Inflammatory macrophage treated with lipopolysaccharide for 4 hours (primary cell): ENCODE measurements at regions not wholly inside any gene's neighbourhood (a gene's known extent, or its start where the extent isn't known, plus 50 kb on each side); places are given as distances from the start of the nearest gene placed in this dataset.

Source experiments
- DNase-seq: peaks from one replicate; pipeline ENCODE4 v3.0.0-alpha.2; 2020

DNA sequence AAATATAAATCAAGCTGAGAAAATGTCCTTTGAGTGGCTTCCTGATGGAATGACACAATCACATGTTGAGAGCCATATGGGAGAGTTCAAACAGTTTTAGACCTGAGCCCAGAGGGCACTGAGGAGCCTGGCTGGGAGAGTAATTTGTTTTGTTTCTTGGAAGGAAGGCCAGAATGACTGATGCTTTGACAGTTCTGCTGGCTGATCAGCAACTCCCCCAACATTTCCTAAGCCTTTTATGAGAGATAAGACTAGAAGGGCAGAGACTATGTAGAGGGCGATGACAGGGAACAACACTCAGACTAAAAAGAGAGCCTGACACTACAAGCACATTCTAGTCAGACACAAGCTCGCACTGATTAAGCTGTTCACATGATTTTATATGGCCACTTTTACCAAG is 169.2 kb downstream of the COX7C start:
- no peak for DNase-seq

DNA sequence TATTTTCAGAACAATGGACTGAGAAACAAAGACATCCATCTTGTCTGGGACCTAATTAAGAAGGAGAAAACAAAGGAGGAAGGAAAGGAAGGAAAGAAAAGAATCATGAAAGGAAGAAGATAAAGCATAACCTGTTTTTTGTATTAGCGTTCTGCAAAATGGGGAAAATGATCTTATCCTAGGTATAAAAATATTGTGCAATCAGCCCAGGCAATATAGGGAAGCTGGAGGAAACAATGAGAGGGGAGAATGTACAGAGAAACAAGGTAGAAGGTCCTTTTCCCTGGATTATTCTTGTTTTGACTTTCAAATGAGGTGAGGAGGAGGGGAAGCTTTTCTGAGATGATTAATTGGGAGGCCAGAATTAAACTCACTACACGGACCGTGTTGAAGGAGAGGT is 177.9 kb downstream of the COX7C start:
- DNase-seq: no peak

DNA sequence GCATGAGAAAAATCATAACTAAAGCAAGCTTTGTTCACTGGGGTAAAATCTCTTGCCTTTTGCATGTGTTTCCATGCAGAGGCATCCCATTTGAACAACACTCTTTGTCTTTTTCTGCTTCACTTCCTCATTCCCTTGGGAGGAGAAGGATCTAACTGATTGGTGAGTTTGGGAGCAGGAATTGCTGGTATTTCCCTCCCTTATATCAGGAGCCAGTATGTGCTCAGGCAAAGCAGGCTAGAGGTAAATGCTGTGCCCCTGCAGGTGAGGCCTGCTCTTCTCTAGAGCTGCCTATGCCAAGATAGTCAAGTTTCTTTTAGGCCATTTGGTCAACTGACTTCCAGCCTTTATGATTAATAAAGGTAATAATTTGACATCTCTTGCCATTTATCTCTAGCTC is 179.9 kb downstream of the COX7C start:
- DNase-seq: no peak

DNA sequence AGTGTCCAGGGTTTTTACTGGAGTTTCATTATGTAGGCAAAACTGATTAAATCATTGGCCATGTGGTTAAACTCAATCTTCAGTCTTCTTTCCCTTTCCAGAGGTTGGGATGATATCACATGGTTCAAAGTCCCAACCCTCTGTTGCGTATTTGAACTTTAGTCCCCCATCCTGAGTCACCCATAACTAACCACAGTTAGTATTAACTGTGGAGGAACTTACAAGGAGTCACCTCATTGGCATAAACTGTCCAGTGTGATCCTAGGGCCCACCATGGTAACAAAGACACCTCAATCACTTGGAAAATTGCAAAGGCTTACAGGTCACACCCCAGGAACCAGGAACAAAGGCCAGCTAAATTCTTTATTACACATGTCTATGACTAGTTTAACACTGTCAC is 188.5 kb downstream of the COX7C start:
- DNase-seq: no peak

DNA sequence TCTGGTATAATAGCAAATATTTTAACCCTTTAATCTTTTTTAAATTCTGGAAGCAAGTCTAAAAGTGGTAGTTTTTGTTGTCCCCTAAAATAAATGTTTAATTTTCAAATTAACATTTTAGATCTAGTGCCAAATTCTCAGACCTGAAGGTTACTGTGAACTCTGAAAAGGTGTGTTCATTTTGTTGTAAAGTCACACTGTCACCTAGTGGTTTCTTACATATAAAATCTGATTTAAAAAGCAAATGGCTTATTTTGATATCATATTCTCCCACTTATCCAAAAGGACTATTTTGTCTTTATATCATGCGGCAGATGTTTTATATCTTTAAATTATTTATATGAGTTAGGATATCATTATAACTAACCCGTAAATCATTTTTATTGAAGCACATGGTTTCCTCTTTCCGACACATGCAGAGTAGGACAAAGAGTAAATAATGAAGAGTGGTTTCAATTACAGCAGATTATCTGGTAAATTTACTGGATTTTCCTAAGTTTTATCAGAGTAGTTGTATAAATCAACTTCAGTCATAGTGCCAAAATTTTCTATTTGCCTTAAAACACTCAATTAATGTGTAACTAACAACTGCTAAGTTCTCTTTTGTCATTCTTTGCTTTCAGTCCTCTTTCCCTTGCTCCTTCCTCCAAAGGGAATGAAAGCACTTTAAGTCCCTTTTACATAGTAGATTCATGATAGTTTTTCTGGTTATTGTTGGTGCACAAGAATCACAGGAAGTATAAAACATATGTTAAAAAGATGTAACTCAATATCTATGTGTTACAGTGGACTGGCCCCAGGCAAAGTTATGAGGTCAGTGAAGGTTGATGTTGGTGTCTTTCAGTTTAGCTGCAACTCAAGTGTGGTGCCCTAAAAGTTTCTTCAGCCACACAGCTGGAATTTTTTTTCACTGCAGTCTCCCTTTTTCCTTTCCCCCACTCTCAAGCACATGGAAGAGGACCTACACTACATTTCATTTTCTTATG is 189.6 kb downstream of the COX7C start:
- DNase-seq: no peak

DNA sequence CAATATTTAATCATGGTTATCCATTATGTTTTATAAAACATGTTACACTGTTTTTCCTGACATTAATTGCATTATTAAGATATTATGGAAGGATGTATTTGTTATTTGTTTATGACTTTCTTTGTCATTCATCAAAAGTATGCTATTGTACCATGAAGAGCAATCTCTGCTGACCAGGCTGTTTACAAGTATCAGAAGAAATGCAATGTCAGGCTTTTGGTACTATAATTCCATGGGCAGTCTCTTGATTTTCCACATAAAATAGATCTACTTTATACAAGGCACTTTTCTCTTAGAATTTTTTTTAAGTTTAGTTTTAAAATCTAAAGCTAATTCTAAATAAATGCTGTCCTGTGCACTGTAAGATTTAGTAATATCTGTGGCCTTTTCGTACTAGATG is 196.6 kb downstream of the COX7C start:
- no peak for DNase-seq

DNA sequence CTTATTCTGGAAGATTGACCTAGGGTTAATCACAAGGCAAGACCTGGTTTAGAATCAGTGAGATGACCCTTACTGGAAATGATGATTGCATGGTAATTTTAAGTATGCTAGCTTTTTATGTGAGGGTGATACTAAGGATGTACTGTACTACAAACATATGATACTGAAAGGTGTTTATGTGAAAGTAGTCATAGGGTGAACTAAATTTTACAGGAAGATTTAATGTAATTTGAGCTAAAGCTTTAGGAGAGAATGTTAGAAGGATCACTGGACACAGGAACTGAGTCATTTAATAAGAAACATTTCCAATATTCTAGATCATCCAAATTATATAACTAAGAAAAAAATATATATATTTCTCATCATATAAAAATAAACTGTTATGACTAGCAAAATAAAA is 197.2 kb downstream of the COX7C start:
- DNase-seq: no peak

DNA sequence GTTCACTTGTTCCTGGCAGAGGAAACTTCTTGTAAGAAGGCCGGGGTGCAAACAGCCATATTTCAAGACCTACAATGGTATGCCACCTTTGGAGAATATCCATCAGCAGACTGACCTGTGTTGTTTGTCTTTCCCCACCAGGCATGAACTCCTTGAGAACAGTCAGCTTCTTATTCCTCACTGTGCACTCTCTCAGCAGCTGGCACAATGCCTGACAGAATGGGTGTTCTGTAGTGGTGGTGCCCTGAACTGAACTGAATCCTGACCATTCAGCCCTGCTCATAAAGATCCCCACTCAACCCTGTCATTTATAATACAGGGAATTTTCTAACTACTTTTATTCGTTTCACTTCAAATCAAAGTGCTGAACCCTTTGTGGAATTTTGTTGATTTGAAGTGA is 206.9 kb downstream of the COX7C start:
- no peak for DNase-seq

DNA sequence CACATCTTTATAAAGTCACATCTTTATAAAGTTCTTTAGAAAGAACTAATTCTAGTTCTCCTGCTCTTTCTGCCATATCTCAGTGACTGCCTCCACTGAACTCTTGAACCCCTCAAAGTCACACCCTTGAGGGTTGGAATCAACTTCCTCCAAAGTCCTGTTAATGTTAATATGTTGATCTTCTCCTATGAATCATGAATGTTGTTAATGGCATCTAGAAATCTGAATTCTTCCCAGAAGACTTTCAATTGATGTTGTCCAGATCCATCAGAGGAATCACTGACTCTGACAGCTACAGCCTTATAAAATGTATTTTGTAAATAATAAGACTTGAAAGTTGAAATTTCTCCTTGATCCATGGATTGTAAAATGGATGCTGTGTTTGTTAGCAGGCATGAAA is 213.4 kb downstream of the COX7C start:
- DNase-seq: no peak

DNA sequence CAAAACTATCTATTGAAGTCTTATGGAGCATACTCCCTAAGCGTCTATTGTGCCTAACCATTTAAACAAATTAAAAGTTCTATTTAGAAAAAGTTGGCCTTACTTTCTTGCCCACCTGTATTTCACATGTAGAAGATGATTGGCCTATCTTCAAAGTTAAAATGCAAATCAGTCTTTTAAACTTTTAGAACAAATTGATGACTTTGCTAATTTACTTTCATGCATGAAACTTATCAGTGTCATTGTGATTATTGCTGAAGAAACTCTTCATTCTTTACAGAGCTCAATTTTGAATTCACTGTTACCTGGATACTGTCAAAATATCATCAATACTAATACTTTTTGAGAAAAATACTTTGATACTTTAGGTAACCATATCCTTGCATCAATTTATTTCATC is 216.1 kb downstream of the COX7C start:
- DNase-seq: no peak

DNA sequence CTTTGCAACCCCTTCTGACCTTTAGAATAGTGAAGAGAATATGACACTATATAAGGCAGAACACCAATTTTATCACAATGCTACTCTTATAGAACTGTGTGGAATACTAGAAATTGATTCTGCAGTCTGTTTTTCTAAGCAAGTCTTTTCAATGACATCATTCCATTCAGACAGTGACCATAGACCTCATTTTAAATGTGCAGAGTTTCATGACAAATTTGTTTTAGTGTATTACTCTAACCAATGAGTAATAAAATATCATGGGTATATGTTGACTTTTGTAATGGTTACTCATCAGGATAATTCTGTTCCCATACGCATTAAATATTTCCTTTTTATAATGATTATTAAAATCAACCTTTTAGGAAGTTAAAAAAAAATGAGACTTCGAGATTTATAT is 219.9 kb downstream of the COX7C start:
- DNase-seq: no peak

DNA sequence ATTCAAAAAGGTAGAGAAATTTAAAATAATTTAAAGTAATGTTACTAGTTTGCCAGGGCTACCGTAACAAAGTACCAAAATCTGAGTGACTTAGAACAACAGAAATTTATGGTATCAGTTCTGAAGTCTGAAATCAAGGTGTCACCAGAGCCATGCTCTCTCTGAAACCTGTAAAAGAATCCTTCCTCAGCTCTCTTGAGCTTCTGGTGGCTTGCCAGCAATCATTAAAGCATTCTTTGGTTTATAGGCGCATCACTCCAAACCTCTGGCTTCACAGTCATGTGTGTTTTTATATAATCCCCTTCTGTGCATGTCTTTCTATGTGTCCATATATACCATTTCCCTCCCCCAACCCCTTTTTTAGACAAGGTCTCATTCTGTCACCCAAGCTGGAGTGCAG is 220.3 kb downstream of the COX7C start:
- DNase-seq: no peak

DNA sequence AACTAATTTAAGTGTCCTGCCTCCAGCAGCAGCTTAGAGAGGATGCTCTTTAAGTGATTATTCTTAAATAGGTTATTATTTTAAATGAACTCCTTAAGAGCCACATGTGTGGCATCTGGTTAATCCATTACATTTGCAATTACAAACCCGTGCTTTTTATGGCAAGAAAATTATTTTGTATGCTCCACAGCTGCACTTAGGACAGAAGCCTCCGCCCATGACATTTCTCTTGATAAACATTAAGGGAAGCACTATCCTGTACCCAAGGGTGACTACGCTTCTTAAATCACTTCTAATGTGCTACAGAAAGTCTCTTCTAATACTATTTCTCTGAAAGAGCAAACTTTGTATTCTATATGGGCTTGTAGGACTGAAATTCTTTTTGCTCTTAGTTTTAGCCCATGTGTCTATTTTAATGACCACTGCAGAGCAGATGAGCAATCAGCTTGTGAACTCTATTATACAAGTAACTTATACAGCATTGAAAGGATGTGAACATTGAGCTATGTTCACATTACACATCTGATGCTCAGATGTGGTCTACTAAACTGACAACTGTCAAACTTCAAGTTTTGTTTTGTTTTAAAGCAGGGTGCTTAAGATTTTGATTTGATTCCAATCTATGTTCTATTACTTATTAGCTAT is 223.4 kb downstream of the COX7C start:
- no peak for DNase-seq

DNA sequence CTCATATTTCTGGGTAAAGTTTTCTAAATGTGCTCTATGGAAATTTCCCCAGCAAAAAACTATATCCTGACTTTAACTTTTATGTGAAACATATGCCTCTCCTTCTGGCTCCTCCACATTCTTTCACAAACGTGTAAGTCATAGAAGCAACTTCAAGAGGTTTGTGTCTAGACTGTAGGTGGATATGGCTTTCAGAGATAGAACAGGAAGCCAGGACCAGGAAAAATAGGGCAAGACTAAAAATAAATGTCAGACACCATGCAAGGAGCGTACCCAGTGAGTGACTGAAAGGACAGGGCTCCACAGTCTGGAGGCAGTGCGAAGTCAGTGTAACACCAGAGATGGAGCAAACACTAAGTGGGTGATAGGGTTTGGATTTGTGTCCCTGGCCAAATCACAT is 240.7 kb downstream of the COX7C start:
- DNase-seq: no peak

DNA sequence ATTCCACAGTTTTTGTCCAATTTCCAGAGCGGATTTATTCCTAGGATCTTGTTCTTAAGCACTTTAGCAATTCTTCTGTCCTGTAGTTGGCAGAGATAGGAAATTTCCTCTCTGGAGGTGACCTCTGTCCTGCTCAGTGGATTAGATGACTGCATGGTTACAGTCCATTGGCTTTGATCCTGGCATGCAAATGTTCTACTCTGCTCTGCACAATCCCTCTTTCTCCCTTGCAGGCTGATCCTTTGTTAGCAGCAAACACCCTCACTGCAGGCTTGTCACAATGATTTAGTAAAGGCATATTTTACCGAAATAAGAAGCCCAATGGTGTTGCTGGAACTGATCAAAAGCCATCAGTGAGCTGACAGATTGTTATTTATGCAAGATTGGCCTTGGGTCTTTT is 243.8 kb downstream of the COX7C start:
- no peak for DNase-seq

DNA sequence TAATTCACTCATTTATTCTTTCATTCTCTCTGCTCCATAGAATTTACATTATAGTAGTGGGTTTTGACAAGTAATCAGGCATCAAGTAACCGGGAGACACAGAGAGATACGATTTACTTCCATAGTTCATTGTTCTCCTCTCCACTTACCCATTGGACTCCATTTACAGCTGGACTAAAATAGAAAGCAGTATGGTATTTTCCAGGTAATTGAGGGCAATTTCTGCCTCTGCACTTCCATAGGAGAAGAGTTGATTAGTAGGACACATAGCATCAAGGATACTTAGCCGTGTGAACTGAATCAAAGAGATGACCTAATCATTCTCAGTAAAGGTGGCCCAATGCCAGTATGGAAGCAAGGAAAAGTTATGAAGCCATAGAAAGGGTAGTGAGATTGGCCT is 244.4 kb downstream of the COX7C start:
- no peak for DNase-seq

DNA sequence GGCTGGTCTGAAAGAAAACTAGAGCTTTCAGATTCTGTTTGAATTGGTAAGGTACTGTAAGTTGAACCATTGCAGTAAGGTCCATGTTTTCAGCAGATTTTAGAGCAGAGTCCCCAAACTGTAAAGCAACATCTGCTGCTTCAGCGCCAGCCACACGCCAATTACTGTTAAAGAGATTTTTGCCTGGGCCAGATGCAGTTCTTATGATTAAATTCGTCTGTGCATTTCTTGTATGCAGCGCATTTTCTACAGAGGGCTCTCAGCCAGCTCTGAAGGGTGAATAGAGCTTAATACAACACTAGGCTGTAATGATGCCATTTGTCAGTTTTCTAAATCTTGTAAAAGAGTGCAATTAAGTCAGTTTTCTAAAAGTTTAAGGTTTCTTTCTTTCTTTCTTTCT is 246.3 kb downstream of the COX7C start:
- no peak for DNase-seq

DNA sequence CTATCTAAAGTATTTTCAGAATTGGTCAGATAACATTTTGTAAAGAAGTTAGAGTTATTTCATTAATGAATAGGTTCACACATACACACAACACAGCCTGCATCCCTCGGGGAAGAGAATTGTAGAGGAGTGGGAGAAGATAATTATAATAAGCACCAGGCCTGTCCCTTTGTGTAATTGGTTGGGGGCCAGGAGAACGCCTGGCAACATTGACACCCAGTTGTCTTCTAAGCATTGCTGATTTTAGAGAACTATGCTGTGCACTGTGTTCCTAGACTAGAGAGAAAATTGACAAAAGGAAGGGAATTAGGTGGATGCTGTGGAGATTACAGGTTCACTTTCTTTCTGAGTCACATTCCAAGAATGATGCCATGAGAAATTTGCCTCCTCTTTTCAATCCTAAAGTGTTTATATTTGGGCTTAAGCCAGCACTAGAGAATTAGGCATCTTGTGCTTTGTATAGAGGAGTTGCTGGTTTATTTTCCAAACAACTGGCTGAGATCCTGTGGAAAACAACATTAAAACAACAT is 247.6 kb downstream of the COX7C start:
- no peak for DNase-seq

DNA sequence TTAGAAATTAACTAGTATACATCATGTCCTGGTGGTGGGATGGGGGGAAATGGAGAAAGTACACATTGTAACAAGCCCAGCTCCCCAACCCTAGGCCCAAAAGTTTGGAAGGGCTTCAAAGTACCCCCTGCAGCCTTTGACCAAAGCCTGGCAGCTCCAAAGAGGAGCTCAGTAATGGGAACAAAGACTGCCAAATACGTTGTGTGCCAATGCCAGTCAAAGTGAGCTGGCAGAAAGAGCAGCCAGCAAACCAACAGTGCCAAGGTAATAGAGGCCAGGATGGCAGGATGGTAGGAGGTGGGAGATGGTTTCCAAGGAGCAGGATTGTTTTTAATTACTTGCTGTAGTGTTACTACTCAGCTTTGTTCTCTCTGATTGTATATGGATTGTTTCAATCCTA is 248.3 kb downstream of the COX7C start:
- no peak for DNase-seq

DNA sequence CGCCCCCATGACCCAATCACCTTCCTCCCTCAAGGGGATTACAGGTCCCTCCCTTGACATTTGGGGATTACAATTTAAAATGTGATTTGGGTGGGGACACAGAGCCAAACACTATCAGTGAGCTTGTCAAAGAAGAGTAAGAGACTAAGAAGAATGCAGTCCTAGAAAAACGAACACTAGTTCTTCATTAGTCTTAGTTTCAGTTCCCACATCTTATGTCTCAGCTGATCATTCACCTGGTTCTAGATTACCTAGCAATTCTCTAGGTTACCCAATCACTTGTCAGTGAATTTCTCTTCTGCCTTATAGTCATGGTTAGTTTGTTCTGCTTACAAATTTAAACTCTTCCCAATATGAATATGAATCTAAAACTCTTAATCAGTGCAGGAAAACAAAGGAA is 251.5 kb downstream of the COX7C start:
- DNase-seq: no peak

DNA sequence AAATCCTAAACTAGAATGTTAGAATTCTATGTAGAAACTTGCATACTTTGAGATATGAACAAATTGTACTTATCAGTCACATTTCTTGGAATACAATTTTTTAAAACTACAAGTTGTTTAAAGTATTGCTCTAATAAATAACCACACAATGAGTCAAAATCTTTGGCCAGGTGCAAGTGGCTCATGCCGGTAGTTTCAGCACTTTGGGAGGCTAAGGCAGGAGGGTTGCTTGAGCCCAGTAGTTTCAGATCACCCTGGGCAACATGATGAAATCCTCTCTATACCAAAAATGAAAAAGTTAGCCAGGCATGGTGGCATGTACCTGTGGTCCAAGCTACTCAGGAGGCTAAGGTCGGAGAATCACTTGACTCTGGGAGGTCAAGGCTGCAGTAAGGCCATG is 257.8 kb downstream of the COX7C start:
- no peak for DNase-seq

DNA sequence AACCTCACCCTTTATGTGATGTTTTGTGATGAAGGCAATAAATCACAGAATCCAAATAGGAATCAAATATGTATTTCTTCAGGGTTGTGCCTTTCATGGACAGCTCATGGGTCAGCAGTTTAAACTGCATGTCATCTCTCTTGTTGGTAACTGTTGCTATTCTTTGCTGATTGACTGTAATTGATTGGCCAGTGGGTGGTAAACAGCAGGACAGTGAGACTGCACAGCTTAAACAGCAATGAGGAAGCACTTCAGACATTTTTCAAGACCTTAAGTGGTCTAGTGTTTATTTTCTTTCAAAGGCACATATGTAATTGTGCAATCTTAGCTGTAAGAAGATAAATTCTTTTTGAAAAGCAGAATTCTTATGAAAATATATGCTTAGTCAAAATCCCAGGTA is 260.5 kb downstream of the COX7C start:
- no peak for DNase-seq

DNA sequence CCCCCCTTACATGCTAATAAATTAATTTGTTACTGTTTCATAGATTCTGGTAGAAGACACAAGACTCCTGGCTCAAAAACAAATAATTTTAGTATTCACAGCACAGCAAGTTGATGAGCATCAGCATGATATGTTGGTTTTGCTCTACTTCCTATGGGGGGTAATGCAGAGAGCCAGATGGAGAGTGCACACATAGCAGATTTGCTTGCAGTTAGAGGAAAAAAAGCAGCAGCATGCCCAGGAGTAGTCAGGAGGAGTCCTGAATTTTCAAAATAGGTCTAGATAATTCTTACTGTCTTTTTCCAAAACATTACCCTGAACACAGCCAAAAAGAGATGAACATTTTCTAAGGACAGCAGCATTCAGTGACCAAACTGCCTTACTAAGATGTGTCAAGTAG is 261.3 kb downstream of the COX7C start:
- no peak for DNase-seq

DNA sequence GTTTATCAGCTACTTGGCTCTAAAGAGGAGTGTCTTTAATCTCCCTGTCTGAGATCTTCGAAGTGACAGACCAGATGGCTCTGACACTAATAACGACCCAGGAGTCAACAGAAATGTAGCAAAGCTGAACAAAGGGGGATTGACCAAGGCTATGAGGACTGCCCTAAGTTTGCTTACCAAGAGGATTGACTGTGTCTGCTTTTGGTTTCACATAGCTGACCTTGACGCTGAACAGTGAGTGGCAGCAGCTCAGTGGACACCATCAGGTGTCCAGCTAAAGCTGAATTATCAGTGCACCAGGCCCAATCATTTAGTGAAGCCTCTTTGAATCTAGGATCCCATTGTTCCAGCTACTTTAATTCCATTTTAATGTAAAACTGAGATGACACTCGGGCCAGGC is 262.6 kb downstream of the COX7C start:
- no peak for DNase-seq
